ENCODE measurements at regions not wholly inside any gene's neighbourhood (a gene's known extent, or its start where the extent isn't known, plus 50 kb on each side); places are given as distances from the start of the nearest gene placed in this dataset.

- no peak for DNase-seq
Observed at GRCh38 chr1:232110281-232111090, 483.9 kb downstream of the DISC1 start.

GRCh38 chr1:232109391-232109790, 482.8 kb downstream of the DISC1 start:
- no peak for DNase-seq

- no peak for DNase-seq
Observed at GRCh38 chr1:232108598-232108997, 482.0 kb downstream of the DISC1 start.

DNA sequence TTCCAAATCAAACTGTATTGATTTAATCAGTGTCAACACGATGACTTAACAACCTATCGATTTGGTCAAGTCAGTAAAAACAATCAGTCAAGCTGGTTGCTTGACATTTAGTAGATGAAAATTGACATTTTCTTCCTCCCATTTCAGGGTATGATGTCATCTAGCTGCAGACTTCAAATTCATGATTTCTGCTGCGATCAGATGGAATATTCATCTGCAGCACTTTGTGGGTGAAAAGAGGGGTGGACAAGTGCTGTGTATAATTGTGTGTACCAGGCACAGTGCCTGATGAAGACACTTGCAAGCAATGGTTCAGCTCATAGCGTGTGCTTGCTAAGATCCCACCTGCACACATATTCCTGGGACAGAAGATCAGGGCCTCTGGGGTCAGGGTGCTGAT, 479.8 kb downstream of the DISC1 start:
- DNase-seq = no peak

- DNase-seq = no peak
Observed at GRCh38 chr1:232105561-232105960, 479.0 kb downstream of the DISC1 start.

GRCh38 chr1:232101231-232101630, 474.6 kb downstream of the DISC1 start:
- no peak for DNase-seq

DNA sequence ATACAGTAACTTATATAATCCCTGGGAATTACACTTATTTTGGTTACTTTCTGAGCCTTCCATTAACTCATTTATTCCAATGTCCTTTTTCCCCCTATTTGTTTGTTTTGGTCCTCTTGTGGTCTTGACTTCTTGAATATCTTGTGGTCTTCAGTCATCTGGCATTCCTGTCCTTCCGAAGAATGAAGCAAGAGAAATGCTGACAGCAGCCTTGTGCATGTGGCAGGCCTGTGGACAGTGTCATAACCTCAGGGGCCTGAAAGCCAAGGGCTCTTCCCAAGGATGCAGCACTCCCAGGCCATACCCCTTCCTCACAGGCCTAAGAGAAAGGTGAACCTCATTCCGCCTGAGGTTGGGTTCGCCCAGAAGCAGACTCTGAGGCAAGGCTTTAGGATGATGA, 470.2 kb downstream of the DISC1 start:
- no peak for DNase-seq

Measured in stimulated activated naive CD4-positive, alpha-beta T cell (primary cell).